Ovary (tissue), 7 donors: ENCODE measurements at regions not wholly inside any gene's neighbourhood (a gene's known extent, or its start where the extent isn't known, plus 50 kb on each side); places are given as distances from the start of the nearest gene placed in this dataset.

ENCODE experiments used
- DNase-seq, 5 donors: peaks; one replicate each; pipeline ENCODE4 v3.0.0-alpha.2; 2019 to 2020
- H3K27ac ChIP-seq, 2 donors: fragments of 200-600 bp; one replicate each; pipeline versions ENCODE4 v1.5.1 to v1.8.0; 2019 to 2022
- H3K27me3 ChIP-seq: fragments of 200-600 bp; one replicate; pipeline ENCODE4 v1.8.0; 2022
- H3K36me3 ChIP-seq: fragments of 200-600 bp; sonication (generic); one replicate; pipeline ENCODE4 v1.5.1; 2019
- H3K4me1 ChIP-seq: one replicate; pipeline ENCODE4 v1.8.1; 2013; ENCODE audit warnings: mild to moderate bottlenecking, moderate library complexity; ENCODE audit not compliant: insufficient read depth
- H3K4me3 ChIP-seq: fragments of 200-600 bp; sonication (generic); one replicate; pipeline ENCODE4 v1.5.1; 2017
- H3K9me3 ChIP-seq, 2 donors: fragments of 200-600 bp in 1 of 2; sonication (generic) in 1 of 2; one replicate each; pipeline versions ENCODE4 v1.5.1 to v1.8.1; 2013 to 2019; ENCODE audit warnings: mild to moderate bottlenecking in 1 of 2, moderate library complexity in 1 of 2
- CTCF ChIP-seq, 3 donors: fragments of 450-650 bp in 2 of 3; fragments of 200-600 bp in 1 of 3; IDR thresholded peaks; one replicate each; pipeline versions ENCODE4 v1.5.1 to v1.8.0; 2016 to 2022; ENCODE audit warnings: antibody characterized with exemption in 3 of 3, mild to moderate bottlenecking in 1 of 3
- EP300 ChIP-seq: sonication (generic); formaldehyde crosslinking; IDR thresholded peaks from one replicate; pipeline ENCODE4 v1.6.1; 2017; ENCODE audit warnings: antibody characterized with exemption
- POLR2A ChIP-seq: fragments of 450-650 bp; IDR thresholded peaks from one replicate; pipeline ENCODE4 v1.6.1; 2017; ENCODE audit warnings: antibody characterized with exemption, mild to moderate bottlenecking, moderate library complexity
- WGBS, 3 donors: extraction: QIAGEN DNeasy Blood & Tissue Kit in 1 of 3; methylation state at CpG; one replicate each; pipeline versions ENCODE4 v1.1.5 to v1.1.7; 2013 to 2017; 5-methylcytosine and 5-hydroxymethylcytosine counted together
- intact Hi-C, 4 donors: fragments of 100-400 bp; cut with DNase I; formaldehyde crosslinking; loops; one replicate each; pipeline versions ENCODE4 v1.11.0 to v1.15.1; 2022 to 2023
- donor health status: DM: no; HTN: no; CAD: no; lungs with moderate emphysema.
- donor health status: DM: no; HTN: no; CAD: no.
- donor health status: Bipolar disorder and iron deficiency.
- donor health status: DM: no; HTN: no; CAD: no.
- donor health status: DM: yes; HTN: yes; CAD: no.

GRCh38 chr6:11292091-11292490, 59.6 kb upstream of the NEDD9 start:
- no peak for TF ChIP-seq POLR2A
- no peak for TF ChIP-seq EP300
- TF ChIP-seq CTCF (IDR thresholded peaks at IDR 0.05), result no peak
- DNase-seq, result no peak
- intact Hi-C loops, result no loop called here
- WGBS, 3 donors, result 78 to 81% (median 78%) methylated on average over 4 of the region's 4 CpGs
- Histone ChIP-seq H3K9me3 (peaks cover 0 to 4% of the 10 kb centered on the region in 2 donors), H3K4me1 (no peaks in the 10 kb centered on the region), H3K27ac (no peak overlapping the region), H3K36me3 (no peaks in the 10 kb centered on the region), H3K4me3 (no peak overlapping the region), H3K27me3 (no peaks in the 10 kb centered on the region)

GRCh38 chr6:11291582-11291981, 59.1 kb upstream of the NEDD9 start:
- DNase-seq, result no peak
- Histone ChIP-seq H3K4me1 (no peaks in the 10 kb centered on the region), H3K36me3 (no peaks in the 10 kb centered on the region), H3K4me3 (no peak overlapping the region), H3K27ac (no peak overlapping the region), H3K27me3 (no peaks in the 10 kb centered on the region), H3K9me3 (peaks cover 0 to 4% of the 10 kb centered on the region in 2 donors)
- intact Hi-C loops, result no loop called here
- TF ChIP-seq EP300, result no peak
- no peak for TF ChIP-seq POLR2A
- no peak for TF ChIP-seq CTCF (IDR thresholded peaks at IDR 0.05)
- 91 to 94% (median 93%) methylated on average over 4 of the region's 4 CpGs for WGBS, 3 donors

GRCh38 chr6:11290027-11290426, 57.6 kb upstream of the NEDD9 start:
- no peak for DNase-seq
- 87 to 92% (median 91%) methylated on average over 8 of the region's 8 CpGs for WGBS, 3 donors
- intact Hi-C loops, result no loop called here
- Histone ChIP-seq H3K4me1 (no peaks in the 10 kb centered on the region), H3K27me3 (no peaks in the 10 kb centered on the region), H3K36me3 (no peaks in the 10 kb centered on the region), H3K27ac (no peak overlapping the region), H3K4me3 (no peak overlapping the region), H3K9me3 (no peaks in the 10 kb centered on the region)
- TF ChIP-seq EP300, result no peak
- TF ChIP-seq CTCF (IDR thresholded peaks at IDR 0.05), result no peak
- TF ChIP-seq POLR2A, result no peak

- WGBS, 3 donors, result 88 to 93% (median 89%) methylated on average over 7 of the region's 7 CpGs
- TF ChIP-seq POLR2A (no peak), CTCF (IDR thresholded peaks at IDR 0.05) (no peak), EP300 (no peak)
- intact Hi-C loops, result no loop called here
Observed at GRCh38 chr6:11288065-11288464, 55.6 kb upstream of the NEDD9 start.

GRCh38 chr6:11284996-11285395, 52.5 kb upstream of the NEDD9 start:
- TF ChIP-seq POLR2A (no peak), CTCF (IDR thresholded peaks at IDR 0.05) (no peak), EP300 (no peak)
- DNase-seq, result no peak
- H3K9me3 ChIP-seq, result no peaks in the 10 kb centered on the region
- WGBS, 3 donors, result 90 to 99% (median 94%) methylated on average over 4 of the region's 4 CpGs
- H3K4me3 ChIP-seq, result no peak overlapping the region
- H3K27ac ChIP-seq, result no peak overlapping the region
- intact Hi-C loops, result no loop called here
- H3K36me3 ChIP-seq, result no peaks in the 10 kb centered on the region
- no peaks in the 10 kb centered on the region for H3K27me3 ChIP-seq
- H3K4me1 ChIP-seq, result peaks cover 4% of the 10 kb centered on the region

More at GRCh38 chr6:11288065-11288464, 55.6 kb upstream of the NEDD9 start:
- Histone ChIP-seq H3K4me3 (no peak overlapping the region), H3K36me3 (no peaks in the 10 kb centered on the region), H3K27me3 (no peaks in the 10 kb centered on the region), H3K27ac (no peak overlapping the region), H3K9me3 (no peaks in the 10 kb centered on the region), H3K4me1 (no peaks in the 10 kb centered on the region)
- no peak for DNase-seq
